ENCODE measurements at regions not wholly inside any gene's neighbourhood (a gene's known extent, or its start where the extent isn't known, plus 50 kb on each side); places are given as distances from the start of the nearest gene placed in this dataset.

- TF ChIP-seq, protein P1, sequence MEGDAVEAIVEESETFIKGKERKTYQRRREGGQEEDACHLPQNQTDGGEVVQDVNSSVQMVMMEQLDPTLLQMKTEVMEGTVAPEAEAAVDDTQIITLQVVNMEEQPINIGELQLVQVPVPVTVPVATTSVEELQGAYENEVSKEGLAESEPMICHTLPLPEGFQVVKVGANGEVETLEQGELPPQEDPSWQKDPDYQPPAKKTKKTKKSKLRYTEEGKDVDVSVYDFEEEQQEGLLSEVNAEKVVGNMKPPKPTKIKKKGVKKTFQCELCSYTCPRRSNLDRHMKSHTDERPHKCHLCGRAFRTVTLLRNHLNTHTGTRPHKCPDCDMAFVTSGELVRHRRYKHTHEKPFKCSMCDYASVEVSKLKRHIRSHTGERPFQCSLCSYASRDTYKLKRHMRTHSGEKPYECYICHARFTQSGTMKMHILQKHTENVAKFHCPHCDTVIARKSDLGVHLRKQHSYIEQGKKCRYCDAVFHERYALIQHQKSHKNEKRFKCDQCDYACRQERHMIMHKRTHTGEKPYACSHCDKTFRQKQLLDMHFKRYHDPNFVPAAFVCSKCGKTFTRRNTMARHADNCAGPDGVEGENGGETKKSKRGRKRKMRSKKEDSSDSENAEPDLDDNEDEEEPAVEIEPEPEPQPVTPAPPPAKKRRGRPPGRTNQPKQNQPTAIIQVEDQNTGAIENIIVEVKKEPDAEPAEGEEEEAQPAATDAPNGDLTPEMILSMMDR (IDR thresholded peaks at IDR 0.05) = no peak
- Histone ChIP-seq H3K27me3 (no peaks in the 10 kb centered on the region), H3K36me3 (no peaks in the 10 kb centered on the region), H3K9me3 (no peaks in the 10 kb centered on the region), H3K4me1 (no peaks in the 10 kb centered on the region), H3K27ac (no peak overlapping the region), H3K4me3 (no peak overlapping the region)
- no peak for DNase-seq (ENCODE audit: low spot score)
Observed at GRCh38 chr5:86795659-86796058, 177.9 kb downstream of the COX7C start.

- no peak overlapping the region for H3K27ac ChIP-seq
- H3K9me3 ChIP-seq = no peaks in the 10 kb centered on the region
- no peaks in the 10 kb centered on the region for H3K4me1 ChIP-seq
- TF ChIP-seq, protein P1 (IDR thresholded peaks at IDR 0.05) = no peak
- DNase-seq (ENCODE audit: low spot score) = no peak
- no peaks in the 10 kb centered on the region for H3K36me3 ChIP-seq
- H3K4me3 ChIP-seq = no peak overlapping the region
- no peaks in the 10 kb centered on the region for H3K27me3 ChIP-seq
Observed at GRCh38 chr5:86797677-86798076, 179.9 kb downstream of the COX7C start.

GRCh38 chr5:86806206-86806605 lies 188.5 kb downstream of the COX7C start:
- H3K36me3 ChIP-seq = no peaks in the 10 kb centered on the region
- no peak overlapping the region for H3K27ac ChIP-seq
- H3K4me3 ChIP-seq = no peak overlapping the region
- H3K27me3 ChIP-seq = no peaks in the 10 kb centered on the region
- DNase-seq (ENCODE audit: low spot score) = no peak
- no peaks in the 10 kb centered on the region for H3K4me1 ChIP-seq
- TF ChIP-seq, protein P1 (IDR thresholded peaks at IDR 0.05) = no peak
- H3K9me3 ChIP-seq = no peaks in the 10 kb centered on the region

GRCh38 chr5:86807046-86808031 lies 189.6 kb downstream of the COX7C start:
- Histone ChIP-seq H3K36me3 (no peaks in the 10 kb centered on the region), H3K27me3 (no peaks in the 10 kb centered on the region), H3K4me3 (no peak overlapping the region), H3K9me3 (no peaks in the 10 kb centered on the region), H3K27ac (no peak overlapping the region), H3K4me1 (no peaks in the 10 kb centered on the region)
- TF ChIP-seq, protein P1 (IDR thresholded peaks at IDR 0.05) = peak in 1 of 2 donors; percentile 35
- no peak for DNase-seq (ENCODE audit: low spot score)

DNA sequence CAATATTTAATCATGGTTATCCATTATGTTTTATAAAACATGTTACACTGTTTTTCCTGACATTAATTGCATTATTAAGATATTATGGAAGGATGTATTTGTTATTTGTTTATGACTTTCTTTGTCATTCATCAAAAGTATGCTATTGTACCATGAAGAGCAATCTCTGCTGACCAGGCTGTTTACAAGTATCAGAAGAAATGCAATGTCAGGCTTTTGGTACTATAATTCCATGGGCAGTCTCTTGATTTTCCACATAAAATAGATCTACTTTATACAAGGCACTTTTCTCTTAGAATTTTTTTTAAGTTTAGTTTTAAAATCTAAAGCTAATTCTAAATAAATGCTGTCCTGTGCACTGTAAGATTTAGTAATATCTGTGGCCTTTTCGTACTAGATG lies 196.6 kb downstream of the COX7C start:
- H3K27me3 ChIP-seq = no peaks in the 10 kb centered on the region
- no peak overlapping the region for H3K27ac ChIP-seq
- H3K4me3 ChIP-seq = no peak overlapping the region
- TF ChIP-seq, protein P1 (IDR thresholded peaks at IDR 0.05) = no peak
- H3K9me3 ChIP-seq = no peaks in the 10 kb centered on the region
- no peaks in the 10 kb centered on the region for H3K4me1 ChIP-seq
- H3K36me3 ChIP-seq = no peaks in the 10 kb centered on the region
- no peak for DNase-seq (ENCODE audit: low spot score)
